ENCODE measurements at regions not wholly inside any gene's neighbourhood (a gene's known extent, or its start where the extent isn't known, plus 50 kb on each side); places are given as distances from the start of the nearest gene placed in this dataset.

GRCh38 chr2:18046017-18046416, 167.6 kb downstream of the KCNS3 start:
- H3K79me1 ChIP-seq (ENCODE audit: low read depth in 1 of 2, low read length in 2 of 2) = no peaks in the 10 kb centered on the region
- no peak for ATAC-seq (ENCODE audit: low read depth)
- no peaks in the 10 kb centered on the region for H3K36me3 ChIP-seq (ENCODE audit: control insufficient read depth, insufficient read depth, low read length)
- H3K27ac ChIP-seq (ENCODE audit: insufficient read depth, low read length) = no peak overlapping the region
- H4K8ac ChIP-seq (ENCODE audit: low read depth in 2 of 2, low read length in 2 of 2) = no peak overlapping the region
- no peak overlapping the region for H2AK9ac ChIP-seq (replicated peaks; ENCODE audit: low read depth, low read length, poor library complexity)
- H3K9me3 ChIP-seq (ENCODE audit: control insufficient read depth, insufficient read depth, low read length) = no peaks in the 10 kb centered on the region
- dilution Hi-C loops (cut with HindIII; ENCODE audit: low sequenced_read_pairs, unreplicated experiment) (no loop called here), in situ Hi-C loops (cut with MboI; ENCODE audit: low sequenced_read_pairs) (no loop called here), intact Hi-C loops (cut with micrococcal nuclease) (no loop called here)
- H3K4me3 ChIP-seq (ENCODE audit: insufficient read depth, low read depth, low read length) = no peak overlapping the region
- H3K56ac ChIP-seq (ENCODE audit: extremely low read depth, insufficient read depth, low read length) = no peak overlapping the region
- ChIA-PET POLR2A (ENCODE audit: unreplicated experiment) (no interaction called here), CTCF (no interaction called here)
- H3K4me1 ChIP-seq (ENCODE audit: control insufficient read depth, insufficient read depth, low read length) = peaks cover 7% of the 10 kb centered on the region
- no peak overlapping the region for H3K23ac ChIP-seq (ENCODE audit: low read depth, low read length)
- TF ChIP-seq SMC3 (IDR thresholded peaks at IDR 0.05; ENCODE audit: low read depth, low read length) = no peak
- no peak overlapping the region for H2BK5ac ChIP-seq (ENCODE audit: low read depth, low read length, poor library complexity, severe bottlenecking)
- H2AFZ ChIP-seq (replicated peaks; ENCODE audit: low read length, poor library complexity) = no peak overlapping the region
- H3K9me1 ChIP-seq (ENCODE audit: insufficient read depth, low read length) = peaks cover 4% of the 10 kb centered on the region; the same call in 1 of the 2 replicates
- no peaks in the 10 kb centered on the region for H3K27me3 ChIP-seq (ENCODE audit: control insufficient read depth, insufficient read depth, low read length)
- no peak overlapping the region for H3K4me2 ChIP-seq (ENCODE audit: low read depth, low read length)
- no peak overlapping the region for H2BK120ac ChIP-seq (ENCODE audit: low read depth, low read length)
- H3K4ac ChIP-seq (ENCODE audit: low read depth, low read length) = no peak overlapping the region
- 54% methylated on average over 3 of the region's 4 CpGs; no CpG with 5 or more reads in 1 of the 2 experiments for WGBS, 2 experiments (ENCODE audit: extremely low coverage in 2 of 2, insufficient read length in 1 of 2)
- no peak overlapping the region for H2BK20ac ChIP-seq (ENCODE audit: low read depth, low read length)
- no peak overlapping the region for H4K91ac ChIP-seq (ENCODE audit: insufficient read depth, low read depth, low read length)
- H3K14ac ChIP-seq (replicated peaks; ENCODE audit: low read depth, low read length) = no peak overlapping the region
- no peaks in the 10 kb centered on the region for H4K20me1 ChIP-seq (ENCODE audit: insufficient read depth, low read length)
- H2BK15ac ChIP-seq (ENCODE audit: low read depth, low read length) = no peak overlapping the region
- DNase-seq = no peak
- no peak overlapping the region for H4K5ac ChIP-seq (ENCODE audit: low read depth, low read length)
- H3K9ac ChIP-seq (ENCODE audit: low read depth, low read length) = no peak overlapping the region
- no peak overlapping the region for H3K18ac ChIP-seq (ENCODE audit: low read depth, low read length)
- BruUV-seq (replicated peaks) = no TSS peak
- H2AK5ac ChIP-seq (ENCODE audit: low read depth, low read length) = no peak overlapping the region

All from IMR-90 (cell line).